GM13976 (cell line): ENCODE measurements at regions not wholly inside any gene's neighbourhood (a gene's known extent, or its start where the extent isn't known, plus 50 kb on each side); places are given as distances from the start of the nearest gene placed in this dataset.

ENCODE experiments used
- DNase-seq: peaks from one replicate; pipeline ENCODE4 v3.0.0; 2012; ENCODE audit warnings: low spot score
- CTCF ChIP-seq: IDR thresholded peaks from 2 replicates; pipeline ENCODE4 v1.5.1; 2012; ENCODE audit warnings: borderline replicate concordance, mild to moderate bottlenecking; ENCODE audit not compliant: insufficient read depth; ENCODE audit errors: extremely low read depth, missing control alignments, control extremely low read depth
- in situ Hi-C: fragments of 300-500 bp; cut with MboI; formaldehyde crosslinking; loops from one replicate; pipeline ENCODE4 v1.12.0; 2022; ENCODE audit warnings: low sequenced_read_pairs, mixed read lengths, inconsistent platforms; ENCODE audit not compliant: unreplicated experiment

DNA sequence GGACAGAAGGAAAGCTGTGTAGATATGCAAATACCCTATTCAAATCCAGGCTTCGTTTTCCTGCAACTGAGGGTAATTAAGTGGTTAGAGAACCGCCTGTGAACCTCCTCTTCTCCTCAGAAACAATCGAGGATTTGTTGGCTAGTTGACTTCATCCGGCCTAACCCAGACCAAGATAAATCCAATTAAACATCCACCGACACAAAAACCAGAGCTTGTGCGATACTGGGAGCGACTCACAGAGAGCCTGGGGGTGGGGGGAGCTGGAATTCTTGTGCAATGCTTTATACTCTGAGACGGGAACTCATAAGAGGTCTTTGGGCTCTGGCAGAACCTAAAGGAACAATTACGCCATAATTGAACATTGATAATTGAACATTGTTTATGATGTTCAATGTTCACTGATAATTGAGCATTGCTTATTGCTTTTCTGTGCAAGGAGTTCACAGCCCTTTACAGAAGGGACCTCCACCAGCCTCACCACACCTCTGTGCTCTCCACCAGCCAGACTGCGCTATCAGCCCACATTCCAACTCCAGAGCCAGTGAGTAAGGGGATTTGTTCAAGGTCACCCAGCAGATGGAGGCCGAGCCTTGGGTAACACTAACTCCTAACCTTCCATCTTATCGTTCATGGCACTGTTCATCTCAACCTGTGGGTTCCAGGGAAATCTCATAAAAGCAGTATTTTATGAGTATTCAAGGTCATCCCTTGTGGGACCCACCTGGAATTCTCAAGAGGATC, 429.6 kb upstream of the JARID2 start:
- no peak for DNase-seq
- TF ChIP-seq CTCF, result no peak
- in situ Hi-C loops, result no loop called here

DNA sequence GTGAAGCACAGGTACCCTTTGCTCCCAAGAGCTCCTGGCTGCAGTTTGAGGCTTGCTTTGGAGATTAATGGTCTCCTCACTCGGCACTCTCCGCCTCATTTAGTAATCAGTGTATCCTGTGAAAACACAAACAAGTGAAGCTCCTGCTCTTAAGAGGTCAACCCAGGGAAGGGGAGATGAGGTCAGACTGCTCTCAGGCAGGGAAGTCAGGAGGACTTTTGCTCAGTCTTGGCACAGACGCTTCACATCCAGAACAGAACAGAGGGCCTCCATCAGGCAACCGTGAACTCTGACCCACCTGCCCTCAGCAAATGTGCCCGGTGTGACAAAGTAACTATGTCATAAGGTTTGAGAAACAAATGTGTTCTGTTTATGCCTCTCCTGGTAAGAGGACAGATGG, 428.8 kb upstream of the JARID2 start:
- in situ Hi-C loops, result no loop called here
- no peak for TF ChIP-seq CTCF
- DNase-seq, result no peak

DNA sequence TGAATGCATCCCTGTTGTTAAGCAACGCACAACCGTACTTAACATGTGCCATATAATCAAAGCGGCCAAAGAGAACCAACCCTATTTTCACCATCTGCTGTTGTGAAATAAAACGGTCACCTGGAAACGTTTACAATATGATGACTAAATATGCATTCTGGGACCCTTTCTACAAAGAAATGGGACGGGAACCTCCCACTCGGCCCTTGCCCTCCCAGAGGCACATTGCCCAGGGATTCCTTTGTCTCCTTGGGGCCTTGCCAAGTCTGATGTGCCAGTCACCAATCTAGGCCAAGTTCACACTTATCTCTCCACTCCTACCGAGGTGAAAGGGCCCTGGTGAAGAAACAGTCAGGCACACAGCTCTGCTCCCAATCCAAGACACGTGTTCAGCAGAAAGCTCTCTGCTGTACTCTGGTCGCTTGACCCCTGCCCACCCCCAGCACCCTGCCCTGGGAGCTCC, 427.4 kb upstream of the JARID2 start:
- in situ Hi-C loops, result no loop called here
- no peak for DNase-seq

DNA sequence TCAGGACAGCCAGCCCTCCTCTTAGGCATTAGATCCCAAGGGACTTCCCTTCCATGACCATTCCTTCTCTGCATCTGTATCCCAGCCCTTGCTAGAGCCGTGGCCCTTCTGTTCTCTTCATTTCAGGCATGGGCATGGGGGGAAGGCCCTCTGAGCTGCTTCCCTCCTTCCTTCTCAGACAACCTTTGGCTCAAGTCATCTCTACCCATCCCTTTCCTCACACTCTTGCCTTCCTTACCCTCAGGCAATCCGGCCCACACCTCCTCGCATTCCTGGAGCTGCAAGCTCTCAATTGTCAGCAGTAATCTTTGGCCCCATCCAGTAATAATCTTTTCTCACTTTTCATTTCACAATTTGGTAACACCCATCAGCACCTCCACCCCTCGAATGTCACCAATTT, 426.9 kb upstream of the JARID2 start:
- TF ChIP-seq CTCF, result no peak
- DNase-seq, result no peak
- in situ Hi-C loops, result no loop called here

More for the DNA sequence above, 427.4 kb upstream of the JARID2 start:
- no peak for TF ChIP-seq CTCF

DNA sequence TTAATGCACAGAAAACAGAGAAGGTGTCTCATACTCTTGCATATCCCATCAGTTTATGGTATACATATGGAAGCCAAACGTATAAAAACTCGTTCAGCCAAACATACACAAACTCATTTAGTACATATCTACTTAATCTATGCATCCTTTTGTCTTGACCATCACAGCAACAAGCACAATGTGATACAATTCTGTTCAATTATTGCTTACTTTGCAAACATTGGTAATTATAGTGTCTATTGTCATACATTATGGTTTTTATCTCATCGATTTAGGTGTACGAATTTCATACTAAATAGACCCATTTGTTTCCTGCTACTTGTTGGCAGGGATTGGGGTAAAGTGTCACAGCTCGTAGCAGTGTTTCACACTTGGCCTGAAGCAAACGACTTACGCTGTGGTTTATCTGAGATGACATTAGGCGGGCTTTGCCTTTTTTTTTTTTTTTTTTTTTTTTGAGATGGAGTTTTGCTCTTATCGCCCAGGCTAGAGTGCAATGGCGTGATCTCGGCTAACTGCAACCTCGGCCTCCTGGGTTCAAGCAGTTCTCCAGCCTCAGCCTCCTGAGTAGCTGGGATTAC, 425.9 kb upstream of the JARID2 start:
- DNase-seq, result no peak
- in situ Hi-C loops, result no loop called here
- TF ChIP-seq CTCF, result no peak

DNA sequence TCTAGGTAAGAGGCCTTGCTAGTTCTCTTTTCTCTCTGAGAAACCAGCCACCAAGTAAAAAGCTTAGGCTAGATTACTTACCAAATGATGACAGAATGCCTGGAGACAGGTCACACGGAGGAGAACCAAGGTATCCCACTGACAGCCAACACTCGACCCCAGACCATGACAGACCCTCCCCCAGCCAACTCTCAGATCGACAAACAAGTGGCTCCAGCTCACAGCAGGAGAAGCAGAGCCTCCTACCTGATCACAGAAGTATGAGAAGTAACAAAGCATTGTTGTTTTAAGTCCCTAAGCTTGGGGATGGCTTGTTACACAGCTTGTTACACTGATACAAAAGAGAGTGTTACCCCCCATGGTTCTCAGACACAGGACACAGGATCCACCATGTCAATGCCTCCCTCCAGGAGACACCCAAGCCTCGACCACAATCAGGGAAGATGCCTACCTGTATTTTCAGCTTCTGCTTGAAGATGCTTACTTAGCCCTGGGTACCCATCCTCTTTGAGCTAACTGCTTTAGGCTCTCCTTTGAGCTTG, 423.8 kb upstream of the JARID2 start:
- no peak for DNase-seq
- TF ChIP-seq CTCF, result no peak
- in situ Hi-C loops, result no loop called here
